ENCODE measurements at regions not wholly inside any gene's neighbourhood (a gene's known extent, or its start where the extent isn't known, plus 50 kb on each side); places are given as distances from the start of the nearest gene placed in this dataset.

GRCh38 chr15:96960711-96961480 lies 630.4 kb downstream of the NR2F2 start:
- H3K9ac ChIP-seq (ENCODE audit: insufficient read depth, low read length) = no peak overlapping the region
- no peaks in the 10 kb centered on the region for H3K79me2 ChIP-seq (ENCODE audit: control insufficient read depth, insufficient read depth, low read length)
- H4K20me1 ChIP-seq (ENCODE audit: control insufficient read depth, extremely low read depth, insufficient read depth, low read length) = no peaks in the 10 kb centered on the region
- no peak overlapping the region for H3K27ac ChIP-seq (ENCODE audit: insufficient read depth, low read length)
- H2AFZ ChIP-seq (ENCODE audit: low read length) = no peak overlapping the region
- no peaks in the 10 kb centered on the region for H3K9me3 ChIP-seq (ENCODE audit: control insufficient read depth, insufficient read depth, low read depth, low read length)
- TF ChIP-seq EZH2 (IDR thresholded peaks at IDR 0.05; ENCODE audit: low read length, missing control alignments) (no peak), CTCF (conservative IDR thresholded peaks at IDR 0.05 in 1 of 2, IDR thresholded peaks at IDR 0.05 in 1 of 2; ENCODE audit: low read depth in 1 of 2, low read length in 2 of 2) (no peak)
- DNase-seq (ENCODE audit: low read depth in 2 of 2) = peak in 1 of 2 donors; percentile 41
- no peaks in the 10 kb centered on the region for H3K27me3 ChIP-seq (ENCODE audit: control insufficient read depth, insufficient read depth, low read length)
- H3K4me3 ChIP-seq (replicated peaks in 1 of 4; ENCODE audit: control extremely low read depth in 1 of 4, insufficient read depth in 1 of 4, low read depth in 3 of 4, low read length in 4 of 4) = no peak overlapping the region
- H3K36me3 ChIP-seq (ENCODE audit: control insufficient read depth, insufficient read depth, low read length) = no peaks in the 10 kb centered on the region
- H3K4me1 ChIP-seq (ENCODE audit: control insufficient read depth, extremely low read depth, insufficient read depth, low read length) = no peaks in the 10 kb centered on the region
- H3K4me2 ChIP-seq (ENCODE audit: extremely low read depth, insufficient read depth, low read length) = no peak overlapping the region

- Histone ChIP-seq H3K9ac (ENCODE audit: insufficient read depth, low read length) (no peak overlapping the region), H3K4me1 (ENCODE audit: control insufficient read depth, extremely low read depth, insufficient read depth, low read length) (no peaks in the 10 kb centered on the region), H3K27ac (ENCODE audit: insufficient read depth, low read length) (no peak overlapping the region), H3K9me3 (ENCODE audit: control insufficient read depth, insufficient read depth, low read depth, low read length) (no peaks in the 10 kb centered on the region), H2AFZ (ENCODE audit: low read length) (no peak overlapping the region), H3K4me3 (replicated peaks in 1 of 4; ENCODE audit: control extremely low read depth in 1 of 4, insufficient read depth in 1 of 4, low read depth in 3 of 4, low read length in 4 of 4) (no peak overlapping the region), H3K79me2 (ENCODE audit: control insufficient read depth, insufficient read depth, low read length) (no peaks in the 10 kb centered on the region), H3K36me3 (ENCODE audit: control insufficient read depth, insufficient read depth, low read length) (no peaks in the 10 kb centered on the region), H3K4me2 (ENCODE audit: extremely low read depth, insufficient read depth, low read length) (no peak overlapping the region), H4K20me1 (ENCODE audit: control insufficient read depth, extremely low read depth, insufficient read depth, low read length) (no peaks in the 10 kb centered on the region), H3K27me3 (ENCODE audit: control insufficient read depth, insufficient read depth, low read length) (no peaks in the 10 kb centered on the region)
- no peak for DNase-seq (ENCODE audit: low read depth in 2 of 2)
- TF ChIP-seq CTCF (conservative IDR thresholded peaks at IDR 0.05 in 1 of 2, IDR thresholded peaks at IDR 0.05 in 1 of 2; ENCODE audit: low read depth in 1 of 2, low read length in 2 of 2) (no peak), EZH2 (IDR thresholded peaks at IDR 0.05; ENCODE audit: low read length, missing control alignments) (no peak)
Observed at GRCh38 chr15:96966554-96966953, 636.1 kb downstream of the NR2F2 start.

- H3K9ac ChIP-seq (ENCODE audit: insufficient read depth, low read length) = no peak overlapping the region
- H2AFZ ChIP-seq (ENCODE audit: low read length) = no peak overlapping the region
- H3K27ac ChIP-seq (ENCODE audit: insufficient read depth, low read length) = no peak overlapping the region
- DNase-seq (ENCODE audit: low read depth in 2 of 2) = no peak
- H3K36me3 ChIP-seq (ENCODE audit: control insufficient read depth, insufficient read depth, low read length) = no peaks in the 10 kb centered on the region
- H3K4me3 ChIP-seq (replicated peaks in 1 of 4; ENCODE audit: control extremely low read depth in 1 of 4, insufficient read depth in 1 of 4, low read depth in 3 of 4, low read length in 4 of 4) = no peak overlapping the region
- no peaks in the 10 kb centered on the region for H4K20me1 ChIP-seq (ENCODE audit: control insufficient read depth, extremely low read depth, insufficient read depth, low read length)
- H3K4me2 ChIP-seq (ENCODE audit: extremely low read depth, insufficient read depth, low read length) = no peak overlapping the region
- no peaks in the 10 kb centered on the region for H3K27me3 ChIP-seq (ENCODE audit: control insufficient read depth, insufficient read depth, low read length)
- H3K79me2 ChIP-seq (ENCODE audit: control insufficient read depth, insufficient read depth, low read length) = no peaks in the 10 kb centered on the region
- TF ChIP-seq EZH2 (IDR thresholded peaks at IDR 0.05; ENCODE audit: low read length, missing control alignments) = no peak
- TF ChIP-seq CTCF (conservative IDR thresholded peaks at IDR 0.05 in 1 of 2, IDR thresholded peaks at IDR 0.05 in 1 of 2; ENCODE audit: low read depth in 1 of 2, low read length in 2 of 2) = no peak
- H3K4me1 ChIP-seq (ENCODE audit: control insufficient read depth, extremely low read depth, insufficient read depth, low read length) = no peaks in the 10 kb centered on the region
- no peaks in the 10 kb centered on the region for H3K9me3 ChIP-seq (ENCODE audit: control insufficient read depth, insufficient read depth, low read depth, low read length)
Observed at GRCh38 chr15:96969732-96970710, 639.5 kb downstream of the NR2F2 start.

Data from fibroblast of lung (primary cell).